ENCODE measurements at regions not wholly inside any gene's neighbourhood (a gene's known extent, or its start where the extent isn't known, plus 50 kb on each side); places are given as distances from the start of the nearest gene placed in this dataset.
A peak's percentile ranks its signal among the peaks of the same experiment; 100 is the strongest.

DNA sequence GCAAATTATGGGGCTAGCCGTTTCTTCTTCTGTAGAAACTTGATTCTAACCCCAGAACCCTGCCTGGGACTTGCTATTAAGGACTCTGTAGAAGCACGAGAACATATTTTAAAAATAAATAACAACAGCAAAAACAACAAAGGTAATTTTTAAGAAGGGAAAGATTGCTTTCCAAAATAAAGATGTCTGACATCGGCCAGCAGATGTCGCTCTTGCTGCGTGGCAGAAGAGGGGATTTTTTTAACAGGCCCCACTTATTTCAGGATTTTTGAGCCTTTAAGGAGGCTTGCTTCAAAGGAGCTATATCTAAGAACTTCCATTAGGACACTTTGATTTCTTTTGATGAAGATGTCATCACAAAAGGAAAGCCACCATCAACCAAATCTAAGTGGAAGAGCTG is 62.8 kb upstream of the EGFL6 start (continued):
- TF ChIP-seq, protein P1, sequence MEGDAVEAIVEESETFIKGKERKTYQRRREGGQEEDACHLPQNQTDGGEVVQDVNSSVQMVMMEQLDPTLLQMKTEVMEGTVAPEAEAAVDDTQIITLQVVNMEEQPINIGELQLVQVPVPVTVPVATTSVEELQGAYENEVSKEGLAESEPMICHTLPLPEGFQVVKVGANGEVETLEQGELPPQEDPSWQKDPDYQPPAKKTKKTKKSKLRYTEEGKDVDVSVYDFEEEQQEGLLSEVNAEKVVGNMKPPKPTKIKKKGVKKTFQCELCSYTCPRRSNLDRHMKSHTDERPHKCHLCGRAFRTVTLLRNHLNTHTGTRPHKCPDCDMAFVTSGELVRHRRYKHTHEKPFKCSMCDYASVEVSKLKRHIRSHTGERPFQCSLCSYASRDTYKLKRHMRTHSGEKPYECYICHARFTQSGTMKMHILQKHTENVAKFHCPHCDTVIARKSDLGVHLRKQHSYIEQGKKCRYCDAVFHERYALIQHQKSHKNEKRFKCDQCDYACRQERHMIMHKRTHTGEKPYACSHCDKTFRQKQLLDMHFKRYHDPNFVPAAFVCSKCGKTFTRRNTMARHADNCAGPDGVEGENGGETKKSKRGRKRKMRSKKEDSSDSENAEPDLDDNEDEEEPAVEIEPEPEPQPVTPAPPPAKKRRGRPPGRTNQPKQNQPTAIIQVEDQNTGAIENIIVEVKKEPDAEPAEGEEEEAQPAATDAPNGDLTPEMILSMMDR (IDR thresholded peaks at IDR 0.05 in 2 of 3, conservative IDR thresholded peaks at IDR 0.05 in 1 of 3; ENCODE audit: control insufficient read depth in 2 of 3, extremely low read depth in 1 of 3, insufficient read depth in 1 of 3, low read depth in 3 of 3, low read length in 3 of 3): peak; percentile 71 to 82 (median 74)
- TF ChIP-seq, protein P2, sequence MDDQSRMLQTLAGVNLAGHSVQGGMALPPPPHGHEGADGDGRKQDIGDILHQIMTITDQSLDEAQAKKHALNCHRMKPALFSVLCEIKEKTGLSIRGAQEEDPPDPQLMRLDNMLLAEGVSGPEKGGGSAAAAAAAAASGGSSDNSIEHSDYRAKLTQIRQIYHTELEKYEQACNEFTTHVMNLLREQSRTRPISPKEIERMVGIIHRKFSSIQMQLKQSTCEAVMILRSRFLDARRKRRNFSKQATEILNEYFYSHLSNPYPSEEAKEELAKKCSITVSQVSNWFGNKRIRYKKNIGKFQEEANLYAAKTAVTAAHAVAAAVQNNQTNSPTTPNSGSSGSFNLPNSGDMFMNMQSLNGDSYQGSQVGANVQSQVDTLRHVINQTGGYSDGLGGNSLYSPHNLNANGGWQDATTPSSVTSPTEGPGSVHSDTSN (IDR thresholded peaks at IDR 0.05; ENCODE audit: insufficient replicate concordance, low read depth, low read length): no peak

GRCh38 chrX:13502590-13502989 is 66.8 kb upstream of the EGFL6 start:
- Histone ChIP-seq H3K9ac (ENCODE audit: control insufficient read depth, insufficient read depth, low read length) (no peak overlapping the region), H2AFZ (ENCODE audit: control insufficient read depth, low read depth, low read length) (peak overlapping the region; percentile 2; the same call in 1 of the 2 replicates), H4K20me1 (ENCODE audit: control insufficient read depth, insufficient read depth) (no peaks in the 10 kb centered on the region), H3K9me3 (replicated peaks; ENCODE audit: control insufficient read depth, insufficient read depth, low read length) (no peaks in the 10 kb centered on the region), H3K4me3 (no peak overlapping the region), H3K27me3 (replicated peaks in 1 of 2; ENCODE audit: control insufficient read depth in 2 of 2, insufficient read depth in 2 of 2, low read length in 1 of 2) (no peaks in the 10 kb centered on the region), H3K4me2 (ENCODE audit: control insufficient read depth, insufficient read depth) (no peak overlapping the region), H3K4me1 (ENCODE audit: control insufficient read depth, insufficient read depth, low read length) (no peaks in the 10 kb centered on the region), H3K36me3 (ENCODE audit: control insufficient read depth in 2 of 2, insufficient read depth in 2 of 2, low read length in 1 of 2) (no peaks in the 10 kb centered on the region), H3K79me2 (ENCODE audit: control insufficient read depth, insufficient read depth, low read length) (no peaks in the 10 kb centered on the region), H3K27ac (ENCODE audit: control insufficient read depth, insufficient read depth) (no peak overlapping the region)
- no TSS peak for BruUV-seq (replicated peaks)
- 6% methylated on average over 2 of the region's 2 CpGs for WGBS (ENCODE audit: insufficient coverage, insufficient replicate concordance, low lambda C conversion rate, missing lambda C conversion rate)
- DNase-seq (ENCODE audit: low read depth, low spot score) (no peak), ATAC-seq (peak; percentile 90), FAIRE-seq (no peak)
- ChIA-PET RAD21 (ENCODE audit: unreplicated experiment) (no interaction called here), SMC1A (ENCODE audit: uncharacterized antibody, unreplicated experiment) (no interaction called here), POLR2A (no interaction called here), CTCF (interaction anchor here (1.0 to 2.3 kb wide), 3 partner anchors 143 to 529 kb away, joined by 3 to 8 read pairs (median 8); no protein-coding TSS in a partner anchor)
- in situ Hi-C loops (cut with MboI) (loop anchor here (10.0 kb wide), 2 partner anchors 152 to 242 kb away; partner anchors contain the start of gene TCEANC), intact Hi-C loops (cut with micrococcal nuclease; ENCODE audit: unreplicated experiment) (loop anchor here (10.0 kb wide), 1 partner anchor 392 kb away; no protein-coding TSS in a partner anchor)
- 0 out of 4 replicates have a peak, but pooled peaks of 1 of the 2 experiments have one; percentile 31 for TF ChIP-seq ETV6 (conservative IDR thresholded peaks at IDR 0.05 in 1 of 2, IDR thresholded peaks at IDR 0.05 in 1 of 2; ENCODE audit: borderline replicate concordance in 1 of 2, low read depth in 1 of 2)
- TF ChIP-seq FOXK2 (IDR thresholded peaks at IDR 0.05): no peak
